Upper lobe of left lung (tissue), 6 donors: ENCODE measurements at regions not wholly inside any gene's neighbourhood (a gene's known extent, or its start where the extent isn't known, plus 50 kb on each side); places are given as distances from the start of the nearest gene placed in this dataset.

Experiments used
- ATAC-seq, 2 donors: fragments of 200-7000 bp; cut with Tn5 transposase; one replicate each; pipeline ENCODE4 v1.9.1; 2022; ENCODE audit warnings: mild to moderate bottlenecking in 2 of 2, moderate library complexity in 2 of 2; ENCODE audit not compliant: low FRiP score in 2 of 2
- DNase-seq, 2 donors: peaks; one replicate each; pipeline ENCODE4 v3.0.0-alpha.2; 2019 to 2020
- H3K27ac ChIP-seq, 4 donors: fragments of 200-600 bp; sonication (generic); one replicate each; pipeline ENCODE4 v1.5.1; 2016 to 2019
- H3K27me3 ChIP-seq, 4 donors: fragments of 200-600 bp; sonication (generic); one replicate each; pipeline ENCODE4 v1.5.1; 2017 to 2019
- H3K36me3 ChIP-seq, 4 donors: fragments of 200-600 bp; sonication (generic); one replicate each; pipeline ENCODE4 v1.5.1; 2016 to 2019
- H3K4me1 ChIP-seq, 4 donors: fragments of 200-600 bp; sonication (generic); one replicate each; pipeline ENCODE4 v1.5.1; 2018 to 2019
- H3K4me3 ChIP-seq, 4 donors: fragments of 200-600 bp; sonication (generic); one replicate each; pipeline ENCODE4 v1.5.1; 2017 to 2019; ENCODE audit warnings: mild to moderate bottlenecking in 2 of 4, moderate library complexity in 1 of 4
- H3K9me3 ChIP-seq, 4 donors: fragments of 200-600 bp; sonication (generic); one replicate each; pipeline ENCODE4 v1.5.1; 2018 to 2019
- CTCF ChIP-seq, 6 experiments: fragments of 450-650 bp in 4 of 6; fragments of 200-600 bp in 2 of 6; sonication (generic) in 2 of 6; IDR thresholded peaks; one replicate each; pipeline ENCODE4 v1.5.1; 2016 to 2019; ENCODE audit warnings: antibody characterized with exemption in 6 of 6
- EP300 ChIP-seq, 4 donors: sonication (generic); formaldehyde crosslinking; IDR thresholded peaks; one replicate each; pipeline ENCODE4 v1.5.1; 2017; ENCODE audit warnings: antibody characterized with exemption in 4 of 4, control low read depth in 2 of 4
- POLR2A ChIP-seq, 4 donors: fragments of 450-650 bp; IDR thresholded peaks; one replicate each; pipeline ENCODE4 v1.5.1; 2016 to 2017; ENCODE audit warnings: antibody characterized with exemption in 4 of 4, mild to moderate bottlenecking in 2 of 4
- POLR2AphosphoS5 ChIP-seq, 2 donors: sonication (generic); formaldehyde crosslinking; IDR thresholded peaks; one replicate each; pipeline ENCODE4 v1.5.1; 2017; ENCODE audit warnings: antibody characterized with exemption in 2 of 2
- WGBS, 2 donors: methylation state at CpG; one replicate each; pipeline ENCODE4 v1.1.5; 2017 to 2018; 5-methylcytosine and 5-hydroxymethylcytosine counted together
- donor health status: DM: no; HTN: no; CAD: no; lungs with moderate emphysema.
- donor health status: DM: no; HTN: yes; CAD: no; lungs with severe emphysema.

GRCh38 chr4:181146051-181146450, 1097.2 kb upstream of the TENM3 start:
- no peaks in the 10 kb centered on the region for H3K9me3 ChIP-seq
- no peak overlapping the region for H3K4me3 ChIP-seq
- H3K36me3 ChIP-seq = no peaks in the 10 kb centered on the region
- no peak overlapping the region for H3K27ac ChIP-seq
- no peak for TF ChIP-seq POLR2AphosphoS5 (IDR thresholded peaks at IDR 0.05)
- WGBS, 2 donors = 69 to 70% methylated on average over 1 of the region's 1 CpG
- no peaks in the 10 kb centered on the region for H3K4me1 ChIP-seq
- no peak for ATAC-seq
- DNase-seq = no peak
- no peaks in the 10 kb centered on the region for H3K27me3 ChIP-seq

GRCh38 chr4:181147416-181147951, 1095.7 kb upstream of the TENM3 start:
- 89 to 91% methylated on average over 13 of the region's 13 CpGs for WGBS, 2 donors
- TF ChIP-seq POLR2AphosphoS5 (IDR thresholded peaks at IDR 0.05) = no peak
- TF ChIP-seq EP300 (IDR thresholded peaks at IDR 0.05) = no peak
- no peak for TF ChIP-seq CTCF (IDR thresholded peaks at IDR 0.05)
- TF ChIP-seq POLR2A (IDR thresholded peaks at IDR 0.05) = no peak

DNA sequence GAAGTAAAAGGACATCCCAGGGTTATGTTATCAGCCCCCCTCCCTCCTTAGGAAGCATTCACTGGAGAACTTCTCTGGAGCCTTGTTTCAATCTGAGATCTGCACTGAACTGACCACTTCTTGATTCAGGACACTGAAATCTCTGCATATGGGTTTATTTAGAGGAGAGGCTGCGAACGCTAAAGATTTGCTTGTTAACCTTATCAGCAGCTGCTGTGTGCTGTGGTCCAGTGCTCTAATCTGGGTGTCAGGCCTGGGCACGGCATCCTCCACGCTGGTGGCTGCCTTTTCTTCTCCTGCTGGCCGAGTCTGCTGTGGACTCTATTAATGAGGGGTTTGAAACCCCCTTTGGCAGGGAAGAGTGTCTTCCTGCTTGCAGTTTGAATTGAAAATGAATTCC, 1094.7 kb upstream of the TENM3 start:
- no peaks in the 10 kb centered on the region for H3K27me3 ChIP-seq
- H3K4me1 ChIP-seq = no peaks in the 10 kb centered on the region
- DNase-seq = no peak
- 75 to 81% methylated on average over 5 of the region's 5 CpGs for WGBS, 2 donors
- no peak overlapping the region for H3K4me3 ChIP-seq
- TF ChIP-seq POLR2AphosphoS5 (IDR thresholded peaks at IDR 0.05) (no peak), EP300 (IDR thresholded peaks at IDR 0.05) (no peak), CTCF (IDR thresholded peaks at IDR 0.05) (no peak), POLR2A (IDR thresholded peaks at IDR 0.05) (no peak)
- H3K36me3 ChIP-seq = no peaks in the 10 kb centered on the region
- no peaks in the 10 kb centered on the region for H3K9me3 ChIP-seq
- ATAC-seq = no peak
- no peak overlapping the region for H3K27ac ChIP-seq

More at GRCh38 chr4:181147416-181147951, 1095.7 kb upstream of the TENM3 start:
- ATAC-seq (no peak), DNase-seq (peak in 1 of 2 donors; percentile 13)
- Histone ChIP-seq H3K4me1 (no peaks in the 10 kb centered on the region), H3K9me3 (no peaks in the 10 kb centered on the region), H3K27ac (no peak overlapping the region), H3K36me3 (no peaks in the 10 kb centered on the region), H3K4me3 (no peak overlapping the region), H3K27me3 (no peaks in the 10 kb centered on the region)

- H3K9me3 ChIP-seq = no peaks in the 10 kb centered on the region
- no peak for ATAC-seq
- no peaks in the 10 kb centered on the region for H3K36me3 ChIP-seq
- no peaks in the 10 kb centered on the region for H3K4me1 ChIP-seq
- 51% methylated on average over 4 of the region's 4 CpGs for WGBS, 2 donors
- no peak for DNase-seq
- no peak for TF ChIP-seq EP300 (IDR thresholded peaks at IDR 0.05)
- TF ChIP-seq CTCF (IDR thresholded peaks at IDR 0.05) = no peak
- TF ChIP-seq POLR2A (IDR thresholded peaks at IDR 0.05) = no peak
- TF ChIP-seq POLR2AphosphoS5 (IDR thresholded peaks at IDR 0.05) = no peak
- no peak overlapping the region for H3K27ac ChIP-seq
- H3K27me3 ChIP-seq = no peaks in the 10 kb centered on the region
- no peak overlapping the region for H3K4me3 ChIP-seq
Observed at GRCh38 chr4:181150191-181150590, 1093.0 kb upstream of the TENM3 start.

DNA sequence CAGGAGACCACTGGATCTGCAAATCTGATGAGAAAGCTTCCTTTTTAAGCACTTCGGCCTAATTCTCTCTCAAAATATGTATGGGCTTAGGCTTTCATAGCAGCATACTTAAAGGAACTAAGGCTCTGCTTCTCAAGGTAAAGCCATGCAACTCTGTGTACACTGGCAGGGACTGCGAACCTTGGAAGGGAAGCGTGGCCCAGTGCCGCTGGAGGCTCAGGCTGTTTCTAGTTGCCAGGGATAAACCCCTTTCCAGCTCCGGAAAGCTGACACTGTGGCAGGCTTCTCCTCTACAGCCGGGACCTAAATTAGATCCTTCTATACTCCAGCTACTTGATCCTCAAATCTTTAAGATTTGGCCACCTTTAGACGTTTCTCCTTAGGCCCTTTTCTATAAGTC, 1091.3 kb upstream of the TENM3 start:
- no peak overlapping the region for H3K27ac ChIP-seq
- no peaks in the 10 kb centered on the region for H3K36me3 ChIP-seq
- no peak overlapping the region for H3K4me3 ChIP-seq
- no peaks in the 10 kb centered on the region for H3K27me3 ChIP-seq
- 84 to 88% methylated on average over 7 of the region's 7 CpGs for WGBS, 2 donors
- DNase-seq = no peak
- H3K9me3 ChIP-seq = no peaks in the 10 kb centered on the region
- no peaks in the 10 kb centered on the region for H3K4me1 ChIP-seq
- no peak for ATAC-seq
- TF ChIP-seq EP300 (IDR thresholded peaks at IDR 0.05) (no peak), POLR2A (IDR thresholded peaks at IDR 0.05) (no peak), CTCF (IDR thresholded peaks at IDR 0.05) (no peak), POLR2AphosphoS5 (IDR thresholded peaks at IDR 0.05) (no peak)
